Prostate gland (tissue), 2 donors: ENCODE measurements at regions not wholly inside any gene's neighbourhood (a gene's known extent, or its start where the extent isn't known, plus 50 kb on each side); places are given as distances from the start of the nearest gene placed in this dataset.

Experiments
- CTCF ChIP-seq, 4 experiments: fragments of 200-600 bp in 2 of 4; fragments of 450-650 bp in 2 of 4; sonication (generic) in 2 of 4; IDR thresholded peaks; 1 replicate in 3 of 4; 2 replicates in 1 of 4; pipeline ENCODE4 v1.5.1; 2016 to 2019; ENCODE audit warnings: antibody characterized with exemption in 4 of 4, mild to moderate bottlenecking in 2 of 4, moderate library complexity in 2 of 4
- POLR2AphosphoS5 ChIP-seq: sonication (generic); formaldehyde crosslinking; IDR thresholded peaks from one replicate; pipeline ENCODE4 v1.6.1; 2017; ENCODE audit warnings: antibody characterized with exemption

- TF ChIP-seq CTCF (IDR thresholded peaks at IDR 0.05) (no peak), POLR2AphosphoS5 (no peak)
These were observed 249.1 kb downstream of the ENC1 start for GRCh38 chr5:74391410-74391809.
